B cell (primary cell): ENCODE measurements at regions not wholly inside any gene's neighbourhood (a gene's known extent, or its start where the extent isn't known, plus 50 kb on each side); places are given as distances from the start of the nearest gene placed in this dataset.
A peak's percentile ranks its signal among the peaks of the same experiment; 100 is the strongest.

ENCODE experiments used
- ATAC-seq: fragments of 200-7000 bp; cut with Tn5 transposase; one replicate; pipeline ENCODE4 v1.10.0; 2021; ENCODE audit warnings: low read depth, mild to moderate bottlenecking, moderate number of reproducible peaks, moderate library complexity
- CTCF ChIA-PET: fragments of 350-600 bp; sonication (Branson Sonifier 250); formaldehyde crosslinking; loops from one replicate; lab custom pipeline; 2021; ENCODE audit warnings: antibody characterized with exemption, inconsistent platforms; lab: Charles Lee
- POLR2A ChIA-PET: fragments of 350-600 bp; sonication (Branson Sonifier 250); formaldehyde crosslinking; loops from one replicate; lab custom pipeline; 2021; ENCODE audit warnings: antibody characterized with exemption; lab: Charles Lee
- DNase-seq: peaks from one replicate; pipeline ENCODE4 v3.0.0; 2013
- H2AFZ ChIP-seq: 2 replicates; pipeline ENCODE4 v1.6.1; 2012; ENCODE audit warnings: mild to moderate bottlenecking, low read depth, low read length; ENCODE audit not compliant: insufficient read depth, poor library complexity, severe bottlenecking
- H3K27ac ChIP-seq, 2 donors: 1 replicate in 1 of 2; 2 replicates in 1 of 2; pipeline ENCODE4 v1.5.1; 2012 to 2013; ENCODE audit warnings: low read length in 2 of 2, mild to moderate bottlenecking in 2 of 2, moderate library complexity in 1 of 2
- H3K27me3 ChIP-seq, 4 experiments: fragments of 200-600 bp in 1 of 4; sonication (generic) in 1 of 4; replicated peaks in 1 of 4; 1 replicate in 2 of 4; 2 replicates in 2 of 4; pipeline versions ENCODE4 v1.6.1 to v1.7.0; 2013 to 2016; ENCODE audit warnings: low read length in 3 of 4, mild to moderate bottlenecking in 2 of 4, mixed read lengths in 1 of 4, moderate library complexity in 1 of 4; ENCODE audit not compliant: insufficient read depth in 4 of 4, control insufficient read depth in 3 of 4; ENCODE audit errors: control extremely low read depth in 1 of 4
- H3K36me3 ChIP-seq, 2 experiments: replicated peaks in 1 of 2; 1 replicate in 1 of 2; 2 replicates in 1 of 2; pipeline versions ENCODE4 v1.6.1 to v1.7.1; 2013; ENCODE audit warnings: low read length in 1 of 2; ENCODE audit not compliant: insufficient read depth in 2 of 2, control insufficient read depth in 1 of 2; ENCODE audit errors: control extremely low read depth in 1 of 2, extremely low read depth in 1 of 2
- H3K4me1 ChIP-seq, 2 donors: fragments of 200-600 bp in 1 of 2; sonication (generic) in 1 of 2; 1 replicate in 1 of 2; 2 replicates in 1 of 2; pipeline versions ENCODE4 v1.5.1 to v1.6.1; 2013 to 2017; ENCODE audit warnings: low read length in 2 of 2; ENCODE audit not compliant: control insufficient read depth in 2 of 2, insufficient read depth in 2 of 2
- H3K4me2 ChIP-seq: replicated peaks from 2 replicates; pipeline ENCODE3; 2012; ENCODE audit warnings: mild to moderate bottlenecking, low read depth, low read length; ENCODE audit not compliant: poor library complexity, severe bottlenecking
- H3K4me3 ChIP-seq, 5 experiments: fragments of 200-600 bp in 1 of 5; sonication (generic) in 1 of 5; 1 replicate in 3 of 5; 2 replicates in 2 of 5; pipeline versions ENCODE4 v1.5.1 to v1.7.0; 2011 to 2016; ENCODE audit warnings: low read length in 4 of 5, mild to moderate bottlenecking in 4 of 5, low read depth in 2 of 5, control low read depth in 1 of 5, moderate library complexity in 1 of 5; ENCODE audit not compliant: insufficient read depth in 1 of 5; ENCODE audit errors: control extremely low read depth in 1 of 5, extremely low read depth in 1 of 5
- H3K79me2 ChIP-seq: fragments of 200-600 bp; sonication (generic); one replicate; pipeline ENCODE4 v1.6.0; 2016; ENCODE audit warnings: low read length; ENCODE audit not compliant: control insufficient read depth, insufficient read depth
- H3K9ac ChIP-seq: fragments of 200-600 bp; sonication (generic); 2 replicates; pipeline ENCODE4 v1.6.1; 2017; ENCODE audit warnings: mild to moderate bottlenecking, low read length, moderate library complexity
- H3K9me3 ChIP-seq, 3 donors: one replicate each; pipeline versions ENCODE4 v1.6.1 to v1.7.1; 2013; ENCODE audit warnings: low read length in 2 of 3; ENCODE audit not compliant: control insufficient read depth in 2 of 3, insufficient read depth in 1 of 3; ENCODE audit errors: control extremely low read depth in 1 of 3
- H4K20me1 ChIP-seq: 2 replicates; pipeline ENCODE4 v1.6.0; 2012; ENCODE audit warnings: mild to moderate bottlenecking, low read length; ENCODE audit not compliant: insufficient read depth, control insufficient read depth, poor library complexity, severe bottlenecking
- H3K27ac Mint-ChIP-seq: one replicate; pipeline ENCODE4 v1.8.0; 2021; ENCODE audit warnings: mixed read lengths
- H3K27me3 Mint-ChIP-seq: one replicate; pipeline ENCODE4 v1.8.0; 2021; ENCODE audit warnings: mixed read lengths
- H3K4me1 Mint-ChIP-seq: one replicate; pipeline ENCODE4 v1.8.0; 2021; ENCODE audit warnings: mixed read lengths
- H3K4me3 Mint-ChIP-seq: one replicate; pipeline ENCODE4 v1.8.0; 2021; ENCODE audit warnings: mixed read lengths
- H3K9me3 Mint-ChIP-seq: one replicate; pipeline ENCODE4 v1.8.0; 2022; ENCODE audit warnings: mixed read lengths; ENCODE audit not compliant: insufficient read depth
- CTCF ChIP-seq: fragments of 200-600 bp; IDR thresholded peaks from one replicate; pipeline ENCODE4 v1.8.0; 2022; ENCODE audit warnings: antibody characterized with exemption, mild to moderate bottlenecking
- EZH2 ChIP-seq: IDR thresholded peaks from 2 replicates; pipeline ENCODE4 v1.6.1; 2012; ENCODE audit warnings: borderline replicate concordance, low read depth, mild to moderate bottlenecking, moderate library complexity, low read length; ENCODE audit not compliant: insufficient read depth, poor library complexity, severe bottlenecking
- WGBS: methylation state at CpG from one replicate; pipeline ENCODE4 v1.1.5; 2013; ENCODE audit warnings: missing lambda C conversion rate; ENCODE audit not compliant: insufficient coverage; 5-methylcytosine and 5-hydroxymethylcytosine counted together
- intact Hi-C: fragments of 100-400 bp; cut with micrococcal nuclease; formaldehyde crosslinking; loops from one replicate; pipeline ENCODE4 v1.10.0; 2022

DNA sequence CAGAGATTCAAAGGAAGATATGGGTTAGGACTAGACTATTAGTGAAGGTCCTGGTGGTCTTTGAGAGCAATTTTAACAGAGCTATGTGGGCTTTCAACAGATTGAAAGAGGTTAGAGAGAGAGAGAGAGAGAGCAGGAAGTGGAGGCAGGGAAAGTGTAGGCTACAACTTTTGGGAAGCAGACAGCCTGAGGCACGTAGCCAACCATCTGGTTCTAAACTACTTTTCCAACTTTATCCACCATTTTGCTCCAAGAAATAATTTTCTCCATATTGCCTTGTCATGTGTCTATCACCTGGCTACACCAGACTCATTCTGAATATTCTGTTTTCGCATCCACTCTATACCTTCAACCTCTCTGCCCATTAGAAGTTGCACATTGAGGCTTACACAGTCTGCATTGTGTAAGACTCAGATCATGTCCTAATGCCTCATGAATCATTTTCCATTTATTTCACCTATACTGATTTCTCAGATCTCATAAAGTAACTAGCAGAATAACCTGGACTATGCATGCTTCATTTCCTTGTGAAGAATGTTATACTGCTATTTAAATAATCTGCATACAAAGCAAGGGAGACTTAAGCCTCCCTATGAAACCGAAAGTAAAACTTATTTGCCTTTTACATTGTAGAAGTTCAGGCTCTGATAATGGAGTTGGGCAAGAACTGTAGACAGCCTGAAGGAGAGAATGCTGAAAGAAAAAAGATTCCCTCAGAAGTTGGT lies 235.6 kb downstream of the ELAVL2 start:
- Histone ChIP-seq H3K9ac (no peak overlapping the region), H3K27ac (no peak overlapping the region), H3K4me3 (no peak overlapping the region), H3K27me3 (no peaks in the 10 kb centered on the region), H2AFZ (no peak overlapping the region), H3K9me3 (peaks cover 0 to 3% (median 0%) of the 10 kb centered on the region in 3 donors), H3K4me1 (no peaks in the 10 kb centered on the region), H4K20me1 (no peaks in the 10 kb centered on the region), H3K79me2 (no peaks in the 10 kb centered on the region), H3K36me3 (no peaks in the 10 kb centered on the region), H3K4me2 (no peak overlapping the region)
- ATAC-seq (no peak), DNase-seq (no peak)
- H3K4me1 Mint-ChIP-seq: peaks cover 2% of the 10 kb centered on the region
- H3K9me3 Mint-ChIP-seq: no peaks in the 10 kb centered on the region
- ChIA-PET POLR2A (no interaction called here), CTCF (no interaction called here)
- no peak for TF ChIP-seq CTCF
- no peak for TF ChIP-seq EZH2
- H3K27ac Mint-ChIP-seq: no peak overlapping the region
- H3K27me3 Mint-ChIP-seq: no peaks in the 10 kb centered on the region
- 88% methylated on average over 2 of the region's 3 CpGs for whole genome bisulfite sequencing
- intact Hi-C loops: no loop called here
- peak overlapping the region; percentile 3 for H3K4me3 Mint-ChIP-seq

GRCh38 chr9:23594421-23594820 lies 231.6 kb downstream of the ELAVL2 start:
- ChIA-PET POLR2A (no interaction called here), CTCF (no interaction called here)
- DNase-seq (no peak), ATAC-seq (no peak)
- intact Hi-C loops: no loop called here
- Mint-ChIP-seq H3K9me3 (no peaks in the 10 kb centered on the region), H3K27ac (no peak overlapping the region), H3K27me3 (no peaks in the 10 kb centered on the region), H3K4me1 (peaks cover 2% of the 10 kb centered on the region), H3K4me3 (no peak overlapping the region)
- no peak for TF ChIP-seq CTCF
- TF ChIP-seq EZH2: no peak
- WGBS: no CpG with 5 or more reads among the region's 1 CpG
- Histone ChIP-seq H3K79me2 (no peaks in the 10 kb centered on the region), H3K4me2 (no peak overlapping the region), H3K36me3 (no peaks in the 10 kb centered on the region), H4K20me1 (no peaks in the 10 kb centered on the region), H2AFZ (no peak overlapping the region), H3K4me3 (no peak overlapping the region), H3K4me1 (no peaks in the 10 kb centered on the region), H3K9me3 (peaks cover 0 to 3% (median 0%) of the 10 kb centered on the region in 3 donors), H3K27me3 (no peaks in the 10 kb centered on the region), H3K27ac (no peak overlapping the region), H3K9ac (no peak overlapping the region)
